Astrocyte (in vitro differentiated cells and primary cell): ENCODE measurements at regions not wholly inside any gene's neighbourhood (a gene's known extent, or its start where the extent isn't known, plus 50 kb on each side); places are given as distances from the start of the nearest gene placed in this dataset.

Experiments
- EZH2 ChIP-seq: IDR thresholded peaks from 2 replicates; pipeline ENCODE4 v1.6.1; 2012; ENCODE audit warnings: mild to moderate bottlenecking, low read length, inconsistent platforms; ENCODE audit not compliant: insufficient read depth
- TF ChIP-seq, protein P1 (sequence below): IDR thresholded peaks from 2 replicates; pipeline ENCODE4 v1.5.1; 2011; ENCODE audit warnings: low read depth, mild to moderate bottlenecking, inconsistent platforms, low read length, moderate library complexity; ENCODE audit not compliant: insufficient read depth

DNA sequence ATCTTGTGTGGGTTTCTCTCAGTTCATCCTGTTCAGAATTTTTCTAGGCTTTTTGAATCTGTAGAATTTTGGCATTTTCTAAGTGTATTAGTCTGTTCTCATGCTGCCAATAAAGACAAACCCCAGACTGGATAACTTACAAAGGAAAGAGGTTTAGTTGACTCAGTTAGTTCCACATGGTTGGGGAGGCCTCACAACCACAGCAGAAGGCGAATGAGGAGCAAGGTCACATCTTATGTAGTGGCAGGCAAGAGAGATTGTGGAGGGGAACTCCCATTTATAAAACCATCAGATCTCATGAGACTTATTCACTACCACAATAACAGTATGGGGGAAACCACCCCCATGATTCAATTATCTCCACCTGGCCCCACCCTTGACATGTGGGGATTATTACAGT is 199.2 kb downstream of the ST6GAL2 start:
- TF ChIP-seq, protein P1, sequence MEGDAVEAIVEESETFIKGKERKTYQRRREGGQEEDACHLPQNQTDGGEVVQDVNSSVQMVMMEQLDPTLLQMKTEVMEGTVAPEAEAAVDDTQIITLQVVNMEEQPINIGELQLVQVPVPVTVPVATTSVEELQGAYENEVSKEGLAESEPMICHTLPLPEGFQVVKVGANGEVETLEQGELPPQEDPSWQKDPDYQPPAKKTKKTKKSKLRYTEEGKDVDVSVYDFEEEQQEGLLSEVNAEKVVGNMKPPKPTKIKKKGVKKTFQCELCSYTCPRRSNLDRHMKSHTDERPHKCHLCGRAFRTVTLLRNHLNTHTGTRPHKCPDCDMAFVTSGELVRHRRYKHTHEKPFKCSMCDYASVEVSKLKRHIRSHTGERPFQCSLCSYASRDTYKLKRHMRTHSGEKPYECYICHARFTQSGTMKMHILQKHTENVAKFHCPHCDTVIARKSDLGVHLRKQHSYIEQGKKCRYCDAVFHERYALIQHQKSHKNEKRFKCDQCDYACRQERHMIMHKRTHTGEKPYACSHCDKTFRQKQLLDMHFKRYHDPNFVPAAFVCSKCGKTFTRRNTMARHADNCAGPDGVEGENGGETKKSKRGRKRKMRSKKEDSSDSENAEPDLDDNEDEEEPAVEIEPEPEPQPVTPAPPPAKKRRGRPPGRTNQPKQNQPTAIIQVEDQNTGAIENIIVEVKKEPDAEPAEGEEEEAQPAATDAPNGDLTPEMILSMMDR = no peak
- TF ChIP-seq EZH2 = no peak
